ENCODE measurements at regions not wholly inside any gene's neighbourhood (a gene's known extent, or its start where the extent isn't known, plus 50 kb on each side); places are given as distances from the start of the nearest gene placed in this dataset.

DNA sequence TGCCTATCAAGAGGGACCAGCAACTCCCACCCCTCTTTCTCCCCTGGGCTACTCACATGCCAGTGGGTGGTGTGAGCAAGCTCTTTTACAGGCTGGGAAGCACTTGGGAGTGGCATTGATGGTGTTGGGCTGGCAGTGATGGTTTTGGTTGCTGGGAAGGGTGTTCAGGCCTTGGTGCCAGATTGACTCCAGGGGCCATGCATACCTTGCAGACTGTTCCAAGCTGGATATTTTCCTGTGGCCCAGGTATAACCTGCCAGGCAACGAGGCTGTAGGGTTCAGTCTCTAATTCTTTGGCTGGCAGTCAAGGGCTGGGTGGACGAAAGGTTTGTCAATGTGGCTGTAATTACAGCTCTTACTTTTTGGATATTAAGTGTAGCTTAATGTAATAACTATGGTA is 177.3 kb downstream of the MACROH2A1 start:
- 53 to 58% methylated on average over 2 of the region's 2 CpGs for WGBS, 2 donors
- DNase-seq (ENCODE audit: low spot score in 2 of 2): peak; percentile 16 to 66
- intact Hi-C loops (cut with DNase I; ENCODE audit: low total_unique reads): no loop called here
- TF ChIP-seq CTCF (IDR thresholded peaks at IDR 0.05) (no peak), POLR2A (IDR thresholded peaks at IDR 0.05) (no peak)
- no peak overlapping the region for H3K4me3 ChIP-seq (ENCODE audit: low read depth, poor library complexity, severe bottlenecking)

DNA sequence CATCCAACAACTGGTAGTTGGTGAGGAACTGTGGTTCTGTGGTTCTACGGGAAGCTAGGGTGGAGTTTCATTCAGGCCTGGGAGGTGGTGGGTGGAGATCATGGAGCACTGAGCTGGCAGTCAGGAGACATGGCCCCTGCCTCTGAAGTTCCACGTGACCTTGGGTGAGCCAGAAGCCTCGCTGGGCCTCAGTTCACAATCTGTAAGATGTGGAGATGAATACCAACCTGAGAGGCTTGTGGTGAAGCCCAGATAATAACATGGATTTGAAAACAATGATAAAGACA is 177.9 kb downstream of the MACROH2A1 start:
- intact Hi-C loops (cut with DNase I; ENCODE audit: low total_unique reads): no loop called here
- 57 to 58% methylated on average over 3 of the region's 3 CpGs for WGBS, 2 donors
- peak; percentile 16 to 63 for DNase-seq (ENCODE audit: low spot score in 2 of 2)
- no peak for TF ChIP-seq POLR2A (IDR thresholded peaks at IDR 0.05)
- no peak for TF ChIP-seq CTCF (IDR thresholded peaks at IDR 0.05)
- H3K4me3 ChIP-seq (ENCODE audit: low read depth, poor library complexity, severe bottlenecking): no peak overlapping the region

- no peak overlapping the region for H3K4me3 ChIP-seq (ENCODE audit: low read depth, poor library complexity, severe bottlenecking)
- DNase-seq (ENCODE audit: low spot score in 2 of 2): peak; percentile 11 to 64
- TF ChIP-seq POLR2A (IDR thresholded peaks at IDR 0.05) (no peak), CTCF (IDR thresholded peaks at IDR 0.05) (no peak)
- 92 to 94% methylated on average over 7 of the region's 7 CpGs for WGBS, 2 donors
- intact Hi-C loops (cut with DNase I; ENCODE audit: low total_unique reads): no loop called here
Observed at GRCh38 chr5:135220394-135221186, 178.4 kb downstream of the MACROH2A1 start.

DNA sequence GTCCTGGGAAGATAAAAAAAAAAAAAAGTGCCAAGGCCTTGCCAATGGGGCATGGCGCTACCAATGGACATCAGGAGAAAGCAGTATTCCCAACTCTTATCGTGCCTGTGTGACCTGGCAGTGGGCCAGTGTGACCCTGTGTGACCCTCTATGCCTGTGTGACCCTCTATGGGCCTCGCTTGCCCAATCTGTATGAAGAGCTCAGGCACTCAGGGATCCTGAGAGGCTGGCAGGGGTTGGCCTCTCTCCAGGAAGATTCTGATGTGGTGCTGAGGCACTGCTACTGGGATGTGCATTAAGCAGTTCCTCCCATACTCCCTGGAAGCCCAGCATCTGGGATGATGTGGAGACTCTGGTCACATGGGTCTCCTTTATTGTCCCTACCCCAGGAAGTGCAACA is 179.2 kb downstream of the MACROH2A1 start:
- no peak for TF ChIP-seq POLR2A (IDR thresholded peaks at IDR 0.05)
- no peak for TF ChIP-seq CTCF (IDR thresholded peaks at IDR 0.05)
- H3K4me3 ChIP-seq (ENCODE audit: low read depth, poor library complexity, severe bottlenecking): no peak overlapping the region
- peak; percentile 13 to 75 for DNase-seq (ENCODE audit: low spot score in 2 of 2)
- intact Hi-C loops (cut with DNase I; ENCODE audit: low total_unique reads): no loop called here
- WGBS, 2 donors: 81 to 82% methylated on average over 2 to 3 of the region's 3 CpGs

GRCh38 chr5:135218790-135219568 is 180.1 kb downstream of the MACROH2A1 start:
- no peak overlapping the region for H3K4me3 ChIP-seq (ENCODE audit: low read depth, poor library complexity, severe bottlenecking)
- peak; percentile 3 to 42 for DNase-seq (ENCODE audit: low spot score in 2 of 2)
- 63 to 68% methylated on average over 13 of the region's 13 CpGs for WGBS, 2 donors
- intact Hi-C loops (cut with DNase I; ENCODE audit: low total_unique reads): no loop called here
- TF ChIP-seq POLR2A (IDR thresholded peaks at IDR 0.05): no peak
- TF ChIP-seq CTCF (IDR thresholded peaks at IDR 0.05): no peak

Measured in lower leg skin (tissue), 4 donors.